H1 (cell line): ENCODE measurements at regions not wholly inside any gene's neighbourhood (a gene's known extent, or its start where the extent isn't known, plus 50 kb on each side); places are given as distances from the start of the nearest gene placed in this dataset.

Experiments
- CTCF ChIA-PET: fragments of 300-600 bp; sonication (Branson Sonifier 250); formaldehyde crosslinking; loops from one replicate; lab custom pipeline; 2021; ENCODE audit not compliant: partially characterized antibody; lab: Charles Lee
- POLR2A ChIA-PET: fragments of 300-600 bp; sonication (Branson Sonifier 250); formaldehyde crosslinking; loops from one replicate; lab custom pipeline; 2021; ENCODE audit warnings: inconsistent platforms; ENCODE audit not compliant: partially characterized antibody; lab: Charles Lee
- DNase-seq, 2 experiments: peaks; one replicate each; pipeline versions ENCODE4 v3.0.0 to v3.0.0-alpha.2; 2010 to 2022; ENCODE audit warnings: low spot score in 2 of 2, low read depth in 1 of 2, mixed read lengths in 1 of 2
- FAIRE-seq: peaks from 2 replicates; lab custom pipeline; 2011; peaks lifted over from hg19 to GRCh38; lab: Jason Lieb, UNC
- H2AFZ ChIP-seq: 2 replicates; pipeline ENCODE4 v1.8.1; 2012; ENCODE audit warnings: low read length, inconsistent platforms
- H2AK5ac ChIP-seq: 2 replicates; pipeline ENCODE4 v1.6.1; 2013; ENCODE audit warnings: low read depth, low read length
- H2BK120ac ChIP-seq: replicated peaks from 2 replicates; pipeline ENCODE3; 2013; ENCODE audit warnings: low read depth, low read length, inconsistent platforms
- H2BK12ac ChIP-seq: 2 replicates; pipeline ENCODE4 v1.6.1; 2013; ENCODE audit warnings: low read depth, low read length
- H2BK15ac ChIP-seq: 2 replicates; pipeline ENCODE4 v1.6.1; 2013; ENCODE audit warnings: low read length
- H2BK20ac ChIP-seq: 2 replicates; pipeline ENCODE4 v1.6.1; 2013; ENCODE audit warnings: low read length
- H2BK5ac ChIP-seq: 2 replicates; pipeline ENCODE4 v1.6.1; 2013; ENCODE audit warnings: low read depth, low read length
- H3K14ac ChIP-seq: 2 replicates; pipeline ENCODE4 v1.6.1; 2013; ENCODE audit warnings: inconsistent platforms; ENCODE audit not compliant: insufficient read length
- H3K18ac ChIP-seq: 2 replicates; pipeline ENCODE4 v1.6.1; 2013; ENCODE audit warnings: low read length; ENCODE audit errors: extremely low read depth
- H3K23ac ChIP-seq: 2 replicates; pipeline ENCODE4 v1.6.1; 2013; ENCODE audit warnings: inconsistent platforms; ENCODE audit not compliant: insufficient read length
- H3K23me2 ChIP-seq: 2 replicates; pipeline ENCODE4 v1.6.1; 2013; ENCODE audit warnings: low read depth, low read length
- H3K27ac ChIP-seq: 2 replicates; pipeline ENCODE4 v1.6.1; 2011; ENCODE audit warnings: low read depth, low read length, inconsistent platforms
- H3K27me3 ChIP-seq, 4 experiments: replicated peaks in 1 of 4; 1 replicate in 1 of 4; 2 replicates in 3 of 4; pipeline versions ENCODE4 v1.6.1 to v1.8.1; 2011 to 2013; ENCODE audit warnings: low read length in 3 of 4, mild to moderate bottlenecking in 3 of 4, inconsistent platforms in 2 of 4, mixed read lengths in 2 of 4, moderate library complexity in 1 of 4; ENCODE audit not compliant: control insufficient read depth in 3 of 4, insufficient read depth in 3 of 4; ENCODE audit errors: extremely low read depth in 1 of 4
- H3K36me3 ChIP-seq, 4 experiments: 2 replicates each; pipeline versions ENCODE4 v1.6.1 to v1.8.1; 2011 to 2013; ENCODE audit warnings: mild to moderate bottlenecking in 4 of 4, low read length in 3 of 4, moderate library complexity in 2 of 4, control low read depth in 1 of 4, inconsistent platforms in 1 of 4; ENCODE audit not compliant: insufficient read depth in 4 of 4, control insufficient read depth in 2 of 4
- H3K4ac ChIP-seq: replicated peaks from 2 replicates; pipeline ENCODE3; 2013; ENCODE audit warnings: low read length, low read depth, mixed read lengths, inconsistent platforms; ENCODE audit not compliant: insufficient read length
- H3K4me1 ChIP-seq, 4 experiments: replicated peaks in 1 of 4; 1 replicate in 1 of 4; 2 replicates in 3 of 4; pipeline versions ENCODE4 v1.6.1 to v1.8.1; 2011 to 2013; ENCODE audit warnings: low read length in 3 of 4, inconsistent platforms in 2 of 4, mixed read lengths in 1 of 4; ENCODE audit not compliant: insufficient read depth in 4 of 4, control insufficient read depth in 3 of 4
- H3K4me2 ChIP-seq, 2 experiments: 2 replicates each; pipeline versions ENCODE4 v1.6.1 to v1.8.1; 2011 to 2013; ENCODE audit warnings: low read depth in 2 of 2, low read length in 2 of 2, control low read depth in 1 of 2, inconsistent platforms in 1 of 2, mild to moderate bottlenecking in 1 of 2; ENCODE audit not compliant: insufficient read depth in 1 of 2
- H3K4me3 ChIP-seq, 4 experiments: fragments of 200-600, 300-600 bp in 1 of 4; sonication (generic), shearing (Covaris generic), sonication (Bioruptor Twin) in 1 of 4; 2 replicates each; pipeline versions ENCODE4 v1.5.1 to v1.8.1; 2011 to 2016; ENCODE audit warnings: low read length in 4 of 4, low read depth in 3 of 4, control low read depth in 2 of 4, inconsistent platforms in 2 of 4, mild to moderate bottlenecking in 2 of 4, mixed read lengths in 1 of 4, moderate library complexity in 1 of 4; ENCODE audit not compliant: insufficient read depth in 2 of 4; ENCODE audit errors: extremely low read depth in 1 of 4
- H3K56ac ChIP-seq: replicated peaks from 2 replicates; pipeline ENCODE3; 2013; ENCODE audit warnings: low read depth, mild to moderate bottlenecking, mixed read lengths, low read length, inconsistent platforms; ENCODE audit not compliant: insufficient read length
- H3K79me1 ChIP-seq: 2 replicates; pipeline ENCODE4 v1.6.1; 2013; ENCODE audit warnings: low read depth, low read length, control low read depth
- H3K79me2 ChIP-seq, 2 experiments: 2 replicates each; pipeline versions ENCODE4 v1.6.1 to v1.8.1; 2012 to 2013; ENCODE audit warnings: low read length in 2 of 2, mild to moderate bottlenecking in 2 of 2, inconsistent platforms in 1 of 2; ENCODE audit not compliant: insufficient read depth in 2 of 2, control insufficient read depth in 1 of 2
- H3K9ac ChIP-seq, 4 experiments: replicated peaks in 1 of 4; 1 replicate in 1 of 4; 2 replicates in 3 of 4; pipeline versions ENCODE4 v1.6.1 to v1.8.1; 2011 to 2013; ENCODE audit warnings: low read depth in 3 of 4, low read length in 3 of 4, control low read depth in 2 of 4, mild to moderate bottlenecking in 2 of 4, moderate library complexity in 2 of 4, inconsistent platforms in 1 of 4; ENCODE audit errors: extremely low read depth in 1 of 4
- H3K9me3 ChIP-seq, 2 experiments: 2 replicates each; pipeline versions ENCODE4 v1.6.1 to v1.8.1; 2012 to 2013; ENCODE audit warnings: mild to moderate bottlenecking in 2 of 2, moderate library complexity in 2 of 2, control low read depth in 1 of 2, inconsistent platforms in 1 of 2, low read depth in 1 of 2, low read length in 1 of 2, mixed read lengths in 1 of 2; ENCODE audit not compliant: insufficient read depth in 2 of 2
- H4K20me1 ChIP-seq, 2 experiments: replicated peaks in 1 of 2; 2 replicates each; pipeline versions ENCODE3 to v1.8.1; 2011 to 2013; ENCODE audit warnings: inconsistent platforms in 2 of 2, low read length in 2 of 2, mild to moderate bottlenecking in 1 of 2; ENCODE audit not compliant: insufficient read depth in 2 of 2, control insufficient read depth in 1 of 2
- H4K5ac ChIP-seq: 2 replicates; pipeline ENCODE4 v1.6.1; 2013; ENCODE audit warnings: low read length, low read depth, mixed read lengths, inconsistent platforms; ENCODE audit not compliant: insufficient read length
- H4K8ac ChIP-seq: 2 replicates; pipeline ENCODE4 v1.8.0; 2013; ENCODE audit warnings: mild to moderate bottlenecking, moderate library complexity, low read length, inconsistent platforms; ENCODE audit not compliant: insufficient read depth; ENCODE audit errors: extremely low read depth
- H4K91ac ChIP-seq: replicated peaks from 2 replicates; pipeline ENCODE3; 2013; ENCODE audit warnings: low read length, mixed read lengths, inconsistent platforms; ENCODE audit not compliant: insufficient read length
- BRCA1 ChIP-seq: IDR thresholded peaks from 2 replicates; pipeline ENCODE4 v1.6.1; 2012; ENCODE audit warnings: low read depth, low read length, improper control_type of control experiment
- CEBPB ChIP-seq: IDR thresholded peaks from 2 replicates; pipeline ENCODE4 v1.6.1; 2012; ENCODE audit warnings: low read depth, low read length
- CHD1 ChIP-seq: IDR thresholded peaks from 2 replicates; pipeline ENCODE4 v1.6.1; 2012; ENCODE audit warnings: low read depth, low read length, improper control_type of control experiment
- EP300 ChIP-seq, 2 experiments: IDR thresholded peaks; 1 replicate in 1 of 2; 2 replicates in 1 of 2; pipeline ENCODE4 v1.6.1; 2011 to 2012; ENCODE audit warnings: low read depth in 2 of 2, low read length in 2 of 2, mild to moderate bottlenecking in 2 of 2, borderline replicate concordance in 1 of 2, inconsistent platforms in 1 of 2, moderate library complexity in 1 of 2
- GTF2F1 ChIP-seq: IDR thresholded peaks from 2 replicates; pipeline ENCODE4 v1.6.1; 2012; ENCODE audit warnings: low read depth, low read length, improper control_type of control experiment, borderline replicate concordance
- KDM4A ChIP-seq: IDR thresholded peaks from one replicate; pipeline ENCODE4 v1.7.1; 2012; ENCODE audit warnings: low read depth, mild to moderate bottlenecking, moderate library complexity, low read length, inconsistent platforms; ENCODE audit not compliant: severe bottlenecking
- RBBP5 ChIP-seq: IDR thresholded peaks from 2 replicates; pipeline ENCODE4 v1.7.1; 2012; ENCODE audit warnings: low read depth, mild to moderate bottlenecking, inconsistent platforms, low read length, moderate library complexity, borderline replicate concordance
- RXRA ChIP-seq: IDR thresholded peaks from 2 replicates; pipeline ENCODE4 v1.6.1; 2011; ENCODE audit warnings: low read depth, mild to moderate bottlenecking, low read length, moderate library complexity; ENCODE audit not compliant: insufficient read depth
- SAP30 ChIP-seq: fragments of 300-600 bp; sonication (generic); IDR thresholded peaks from 2 replicates; pipeline ENCODE4 v1.7.1; 2012; ENCODE audit warnings: low read length, moderate library complexity, mild to moderate bottlenecking, inconsistent platforms; ENCODE audit not compliant: insufficient read depth, insufficient replicate concordance
- SIN3A ChIP-seq, 2 experiments: IDR thresholded peaks in 1 of 2; conservative IDR thresholded peaks in 1 of 2; 2 replicates each; pipeline ENCODE4 v1.6.1; 2011 to 2012; ENCODE audit warnings: low read length in 2 of 2, improper control_type of control experiment in 1 of 2, low read depth in 1 of 2, mild to moderate bottlenecking in 1 of 2
- SIRT6 ChIP-seq: IDR thresholded peaks from one replicate; pipeline ENCODE4 v1.7.1; 2012; ENCODE audit warnings: low read length, inconsistent platforms
- SIX5 ChIP-seq: IDR thresholded peaks from 2 replicates; pipeline ENCODE4 v1.6.1; 2011; ENCODE audit warnings: mild to moderate bottlenecking, low read depth, low read length
- TCF12 ChIP-seq: IDR thresholded peaks from 2 replicates; pipeline ENCODE4 v1.6.1; 2011; ENCODE audit warnings: low read depth, mild to moderate bottlenecking, low read length
- TEAD4 ChIP-seq: IDR thresholded peaks from 2 replicates; pipeline ENCODE4 v1.6.1; 2012; ENCODE audit warnings: low read depth, low read length, inconsistent platforms, mixed read lengths
- WGBS, 2 experiments: shearing (Covaris generic) in 1 of 2; methylation state at CpG; one replicate each; pipeline versions ENCODE4 v1.1.6 to v1.1.7; 2013 to 2015; ENCODE audit warnings: low lambda C conversion rate in 2 of 2, mixed read lengths in 2 of 2, inconsistent platforms in 1 of 2, low coverage in 1 of 2, missing lambda C conversion rate in 1 of 2; ENCODE audit not compliant: insufficient replicate concordance in 2 of 2, insufficient coverage in 1 of 2, insufficient read length in 1 of 2; ENCODE audit errors: extremely low coverage in 1 of 2, missing lambda C conversion rate in 1 of 2; 5-methylcytosine and 5-hydroxymethylcytosine counted together

GRCh38 chr21:33139084-33139483 lies 69.1 kb downstream of the OLIG1 start:
- TF ChIP-seq TCF12, result no peak
- no peak for TF ChIP-seq RXRA
- no peak for TF ChIP-seq CHD1
- TF ChIP-seq BRCA1, result no peak
- no peak for TF ChIP-seq EP300 (IDR thresholded peaks at IDR 0.05; ENCODE audit: borderline replicate concordance in 1 of 2, low read depth in 2 of 2, low read length in 2 of 2)
- no peak for TF ChIP-seq SIRT6
- TF ChIP-seq RBBP5, result no peak
- TF ChIP-seq GTF2F1, result no peak
- TF ChIP-seq SAP30, result no peak
- no peak for TF ChIP-seq SIX5
- TF ChIP-seq TEAD4, result no peak
- no peak for TF ChIP-seq CEBPB
- no peak for TF ChIP-seq KDM4A
- no peak for TF ChIP-seq SIN3A (conservative IDR thresholded peaks at IDR 0.05 in 1 of 2, IDR thresholded peaks at IDR 0.05 in 1 of 2; ENCODE audit: low read depth in 1 of 2, low read length in 2 of 2)
- TF ChIP-seq, all 59 proteins: peak for 0
- Histone ChIP-seq H3K4me2 (no peak overlapping the region), H3K23ac (no peak overlapping the region), H3K79me2 (no peaks in the 10 kb centered on the region), H2BK5ac (0 out of 2 replicates have a peak overlapping the region, but pooled peaks have one; percentile 2), H2BK12ac (no peak overlapping the region; the same call in 1 of the 2 replicates), H3K27ac (no peak overlapping the region), H4K8ac (no peak overlapping the region), H3K4ac (no peak overlapping the region), H2BK20ac (no peak overlapping the region), H3K4me3 (no peak overlapping the region), H3K9ac (no peak overlapping the region), H4K20me1 (no peaks in the 10 kb centered on the region), H3K14ac (no peak overlapping the region), H3K36me3 (no peaks in the 10 kb centered on the region), H3K18ac (no peak overlapping the region), H2AFZ (peak overlapping the region; percentile 66; the same call in 1 of the 2 replicates), H2BK120ac (no peak overlapping the region), H3K56ac (no peak overlapping the region), H4K5ac (no peak overlapping the region), H3K27me3 (peaks cover 0 to 2% (median 0%) of the 10 kb centered on the region in 4 experiments; a peak in 1 of 7 replicates), H2BK15ac (no peak overlapping the region), H3K79me1 (no peaks in the 10 kb centered on the region), H3K23me2 (no peaks in the 10 kb centered on the region), H3K4me1 (peaks cover 0 to 7% (median 3%) of the 10 kb centered on the region in 4 experiments; a peak in 5 of 7 replicates), H2AK5ac (no peak overlapping the region), H4K91ac (no peak overlapping the region), H3K9me3 (no peaks in the 10 kb centered on the region)
- CTCF ChIA-PET, result interaction anchor here (1.0 to 2.4 kb wide), 2 partner anchors 12 to 306 kb away, joined by 3 to 9 read pairs; no protein-coding TSS in a partner anchor
- POLR2A ChIA-PET, result interaction anchor here (1.0 kb wide), 1 partner anchor 31 kb away, joined by 3 read pairs; no protein-coding TSS in a partner anchor
- DNase-seq (no peak), FAIRE-seq (no peak)
- WGBS, 2 experiments, result 90% methylated on average over 18 of the region's 18 CpGs; no CpG with 5 or more reads in 1 of the 2 experiments
